IPS-18a (cell line): ENCODE measurements at regions not wholly inside any gene's neighbourhood (a gene's known extent, or its start where the extent isn't known, plus 50 kb on each side); places are given as distances from the start of the nearest gene placed in this dataset.

Experiments used
- H3K27ac ChIP-seq: one replicate; pipeline ENCODE4 v1.5.1; 2013; ENCODE audit warnings: low read length
- H3K27me3 ChIP-seq: one replicate; pipeline ENCODE4 v1.6.1; 2013; ENCODE audit warnings: mild to moderate bottlenecking, low read length; ENCODE audit not compliant: control insufficient read depth, insufficient read depth
- H3K36me3 ChIP-seq: one replicate; pipeline ENCODE4 v1.6.1; 2013; ENCODE audit warnings: low read depth, low read length; ENCODE audit not compliant: control insufficient read depth
- H3K4me1 ChIP-seq: one replicate; pipeline ENCODE4 v1.6.1; 2013; ENCODE audit warnings: low read depth, low read length; ENCODE audit not compliant: control insufficient read depth
- H3K4me3 ChIP-seq: one replicate; pipeline ENCODE4 v1.5.1; 2013; ENCODE audit warnings: low read length
- H3K9ac ChIP-seq: one replicate; pipeline ENCODE4 v1.6.1; 2013; ENCODE audit warnings: mild to moderate bottlenecking, low read length, moderate library complexity
- H3K9me3 ChIP-seq: one replicate; pipeline ENCODE4 v1.6.1; 2013; ENCODE audit warnings: low read depth, low read length; ENCODE audit not compliant: control insufficient read depth

DNA sequence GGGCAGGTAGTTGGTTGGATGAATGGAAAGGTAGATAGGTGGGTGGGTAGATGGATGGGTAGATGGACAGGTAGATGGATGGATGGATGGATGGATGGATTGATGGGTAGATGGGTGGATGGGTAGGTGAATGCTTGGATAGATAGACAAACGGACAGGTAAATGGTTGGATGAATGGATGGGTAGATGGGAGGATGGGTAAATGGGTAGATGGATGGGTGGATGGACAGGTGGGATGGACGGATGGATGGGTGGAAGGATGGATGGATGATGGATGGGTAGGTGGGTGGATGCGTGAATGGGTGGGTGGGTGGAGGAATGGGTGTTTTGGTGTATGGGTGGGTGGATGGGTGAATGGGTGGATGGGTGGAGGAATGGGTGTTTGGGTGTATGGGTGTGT, 50.1 kb upstream of the ASAP2 start:
- no peaks in the 10 kb centered on the region for H3K27me3 ChIP-seq
- H3K27ac ChIP-seq, result no peak overlapping the region
- no peaks in the 10 kb centered on the region for H3K9me3 ChIP-seq
- no peak overlapping the region for H3K9ac ChIP-seq
- H3K36me3 ChIP-seq, result no peaks in the 10 kb centered on the region
- no peaks in the 10 kb centered on the region for H3K4me1 ChIP-seq
- H3K4me3 ChIP-seq, result no peak overlapping the region

DNA sequence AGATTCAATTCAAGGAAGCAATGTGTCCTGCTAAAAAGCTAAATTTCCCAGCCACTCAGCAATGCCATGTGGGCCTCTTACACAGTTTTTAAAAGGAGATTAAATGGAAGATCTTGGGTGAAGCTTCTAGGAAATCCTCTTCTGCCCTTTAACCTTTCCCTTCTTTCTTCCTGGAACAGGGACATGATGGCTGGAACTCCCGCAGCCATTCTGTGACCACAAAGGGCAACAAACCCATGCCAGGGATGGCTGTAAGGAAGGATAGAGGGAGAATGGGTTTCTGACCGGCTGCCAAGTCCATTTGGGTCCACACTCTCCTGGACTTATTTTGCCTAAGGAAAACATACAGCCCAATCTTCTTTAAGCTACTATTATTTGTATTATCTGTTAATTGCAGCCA, 52.6 kb upstream of the ASAP2 start:
- Histone ChIP-seq H3K9ac (no peak overlapping the region), H3K4me3 (no peak overlapping the region), H3K4me1 (no peaks in the 10 kb centered on the region), H3K36me3 (no peaks in the 10 kb centered on the region), H3K9me3 (no peaks in the 10 kb centered on the region), H3K27ac (no peak overlapping the region), H3K27me3 (no peaks in the 10 kb centered on the region)

GRCh38 chr2:9153643-9153980, 53.0 kb upstream of the ASAP2 start:
- Histone ChIP-seq H3K4me3 (no peak overlapping the region), H3K9me3 (no peaks in the 10 kb centered on the region), H3K4me1 (no peaks in the 10 kb centered on the region), H3K9ac (no peak overlapping the region), H3K36me3 (no peaks in the 10 kb centered on the region), H3K27me3 (no peaks in the 10 kb centered on the region), H3K27ac (no peak overlapping the region)

DNA sequence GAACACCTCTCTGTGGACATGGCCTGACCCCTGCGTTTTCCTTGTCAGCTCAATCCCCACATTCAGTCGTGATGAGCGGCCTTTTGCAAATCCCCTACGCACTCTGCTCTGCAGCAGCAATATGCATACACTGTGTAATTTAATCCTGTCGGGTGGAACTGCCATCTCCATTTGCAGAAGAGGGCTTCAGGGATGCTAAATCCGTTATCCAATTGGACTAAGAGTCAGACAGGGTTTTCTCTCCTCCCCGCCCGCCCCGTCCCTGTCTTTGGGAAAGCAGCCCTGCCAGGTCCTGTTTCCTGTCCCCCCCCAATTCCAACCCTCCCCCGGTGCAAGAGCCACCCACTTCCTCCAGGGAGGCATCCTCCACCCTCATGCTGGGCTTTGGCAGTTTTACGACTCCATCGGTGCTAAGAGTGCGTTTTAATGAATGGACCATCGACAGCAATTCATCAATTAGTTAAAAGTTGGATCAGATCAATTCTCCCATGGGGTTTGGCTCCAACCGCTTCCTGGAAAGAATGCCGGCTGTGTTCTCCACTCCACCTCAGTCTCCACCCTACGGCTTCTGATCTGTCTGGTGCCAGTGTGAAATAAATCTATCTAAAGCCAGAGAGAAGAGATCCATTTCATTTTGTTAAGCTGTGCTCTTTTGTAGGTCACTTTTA, 53.5 kb upstream of the ASAP2 start:
- Histone ChIP-seq H3K9me3 (no peaks in the 10 kb centered on the region), H3K4me3 (no peak overlapping the region), H3K27ac (no peak overlapping the region), H3K9ac (no peak overlapping the region), H3K27me3 (no peaks in the 10 kb centered on the region), H3K4me1 (no peaks in the 10 kb centered on the region), H3K36me3 (no peaks in the 10 kb centered on the region)

- H3K27me3 ChIP-seq, result peaks cover 7% of the 10 kb centered on the region
- H3K9ac ChIP-seq, result no peak overlapping the region
- H3K27ac ChIP-seq, result no peak overlapping the region
- H3K36me3 ChIP-seq, result no peaks in the 10 kb centered on the region
- H3K4me1 ChIP-seq, result no peaks in the 10 kb centered on the region
- no peaks in the 10 kb centered on the region for H3K9me3 ChIP-seq
- H3K4me3 ChIP-seq, result no peak overlapping the region
Observed at GRCh38 chr2:9150906-9151305, 55.7 kb upstream of the ASAP2 start.

GRCh38 chr2:9150568-9150900, 56.1 kb upstream of the ASAP2 start:
- Histone ChIP-seq H3K27me3 (peaks cover 7% of the 10 kb centered on the region), H3K4me1 (no peaks in the 10 kb centered on the region), H3K4me3 (no peak overlapping the region), H3K9ac (no peak overlapping the region), H3K27ac (no peak overlapping the region), H3K9me3 (no peaks in the 10 kb centered on the region), H3K36me3 (no peaks in the 10 kb centered on the region)

DNA sequence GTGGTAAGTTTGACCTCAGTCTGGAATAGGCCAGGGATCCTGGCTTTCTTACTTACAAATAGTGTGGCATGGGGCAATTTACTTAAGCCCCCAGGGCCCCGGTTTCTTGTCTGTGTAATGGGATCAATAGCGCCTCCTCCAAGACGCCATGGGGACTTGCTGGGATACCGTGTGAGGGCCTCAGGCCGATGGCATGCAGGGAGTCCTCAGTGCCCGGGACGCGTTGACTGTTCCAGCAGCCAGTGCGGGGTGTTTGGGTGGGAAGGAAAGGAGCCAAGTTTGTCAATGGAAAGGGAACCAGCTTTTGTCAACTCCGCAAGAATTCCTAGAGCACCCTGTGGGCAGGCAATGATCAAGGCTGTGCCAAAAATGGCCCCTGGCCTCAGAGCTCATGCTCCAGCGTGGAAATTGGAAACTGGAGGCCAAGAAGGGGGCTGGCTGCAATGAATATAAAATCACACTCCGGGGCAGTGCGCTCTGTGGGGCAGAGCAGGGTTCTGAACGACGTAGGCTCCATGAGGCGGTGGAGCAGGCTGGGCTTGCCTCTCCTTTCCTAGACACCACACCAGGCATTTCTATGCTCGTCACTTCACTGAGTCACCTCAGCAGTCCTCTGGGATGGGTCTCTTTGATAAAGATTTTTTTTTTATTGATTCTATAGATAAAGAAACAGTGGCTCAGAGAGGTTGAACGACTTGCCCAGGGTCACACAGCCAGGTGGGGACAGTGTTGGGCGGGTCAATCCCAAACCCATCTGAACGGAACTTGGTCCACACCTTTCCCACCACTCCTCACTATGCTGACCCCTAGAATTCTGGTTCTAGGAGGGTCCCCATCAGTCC, 56.7 kb upstream of the ASAP2 start:
- no peak overlapping the region for H3K27ac ChIP-seq
- H3K36me3 ChIP-seq, result no peaks in the 10 kb centered on the region
- H3K27me3 ChIP-seq, result peaks cover 7% of the 10 kb centered on the region
- no peak overlapping the region for H3K9ac ChIP-seq
- no peaks in the 10 kb centered on the region for H3K9me3 ChIP-seq
- no peaks in the 10 kb centered on the region for H3K4me1 ChIP-seq
- no peak overlapping the region for H3K4me3 ChIP-seq

GRCh38 chr2:9149388-9149660, 57.3 kb upstream of the ASAP2 start:
- Histone ChIP-seq H3K36me3 (no peaks in the 10 kb centered on the region), H3K27me3 (peaks cover 8% of the 10 kb centered on the region), H3K4me3 (no peak overlapping the region)

GRCh38 chr2:9146646-9147045, 60.0 kb upstream of the ASAP2 start:
- Histone ChIP-seq H3K4me1 (no peaks in the 10 kb centered on the region), H3K9me3 (no peaks in the 10 kb centered on the region), H3K27ac (no peak overlapping the region), H3K4me3 (no peak overlapping the region), H3K27me3 (peaks cover 31% of the 10 kb centered on the region), H3K36me3 (no peaks in the 10 kb centered on the region), H3K9ac (no peak overlapping the region)

More at GRCh38 chr2:9149388-9149660, 57.3 kb upstream of the ASAP2 start:
- no peak overlapping the region for H3K27ac ChIP-seq
- H3K9ac ChIP-seq, result no peak overlapping the region
- H3K4me1 ChIP-seq, result no peaks in the 10 kb centered on the region
- no peaks in the 10 kb centered on the region for H3K9me3 ChIP-seq

GRCh38 chr2:9145752-9146430, 60.7 kb upstream of the ASAP2 start:
- H3K9ac ChIP-seq, result no peak overlapping the region
- no peak overlapping the region for H3K4me3 ChIP-seq
- H3K9me3 ChIP-seq, result no peaks in the 10 kb centered on the region
- no peaks in the 10 kb centered on the region for H3K4me1 ChIP-seq
- H3K27ac ChIP-seq, result no peak overlapping the region
- H3K27me3 ChIP-seq, result peaks cover 39% of the 10 kb centered on the region
- no peaks in the 10 kb centered on the region for H3K36me3 ChIP-seq

DNA sequence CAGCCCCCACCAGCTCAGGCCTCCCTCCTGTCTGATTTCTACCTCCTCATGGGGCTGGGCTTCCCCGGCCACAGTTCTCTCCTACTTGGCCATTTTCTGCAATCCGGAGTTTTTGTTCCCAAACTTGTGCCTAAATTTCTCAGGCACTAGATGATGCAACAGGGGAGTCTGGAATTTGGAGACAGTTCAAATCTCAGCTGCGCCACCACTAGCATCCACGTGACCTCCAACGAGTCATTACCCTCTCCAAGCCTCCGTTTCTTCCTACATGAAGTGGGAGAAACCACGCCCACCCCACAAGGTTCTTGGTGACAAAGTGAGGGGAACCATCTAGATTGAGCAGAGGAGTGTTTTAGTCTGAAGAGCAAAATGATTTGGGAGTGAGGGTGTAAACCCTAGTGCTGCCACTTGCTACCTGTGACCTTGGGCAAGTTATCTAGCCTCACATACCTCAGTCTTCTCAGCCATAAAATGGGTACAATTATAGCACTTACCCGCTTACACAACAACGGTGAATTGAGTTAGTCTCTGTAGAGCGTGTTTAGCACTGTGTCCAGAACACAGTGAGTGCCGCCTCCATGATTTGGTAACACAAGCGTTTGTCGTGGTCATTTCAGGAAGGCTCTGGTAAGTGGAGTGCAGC, 61.4 kb upstream of the ASAP2 start:
- Histone ChIP-seq H3K4me3 (no peak overlapping the region), H3K9ac (no peak overlapping the region), H3K36me3 (no peaks in the 10 kb centered on the region), H3K4me1 (no peaks in the 10 kb centered on the region), H3K27ac (no peak overlapping the region), H3K27me3 (peaks cover 45% of the 10 kb centered on the region), H3K9me3 (no peaks in the 10 kb centered on the region)
